ENCODE measurements at regions not wholly inside any gene's neighbourhood (a gene's known extent, or its start where the extent isn't known, plus 50 kb on each side); places are given as distances from the start of the nearest gene placed in this dataset.
"Not testable (repeated sequence)": the region's sequence is repeated elsewhere in the genome, so short reads cannot be mapped to it uniquely, and the experiment has no call there.

DNA sequence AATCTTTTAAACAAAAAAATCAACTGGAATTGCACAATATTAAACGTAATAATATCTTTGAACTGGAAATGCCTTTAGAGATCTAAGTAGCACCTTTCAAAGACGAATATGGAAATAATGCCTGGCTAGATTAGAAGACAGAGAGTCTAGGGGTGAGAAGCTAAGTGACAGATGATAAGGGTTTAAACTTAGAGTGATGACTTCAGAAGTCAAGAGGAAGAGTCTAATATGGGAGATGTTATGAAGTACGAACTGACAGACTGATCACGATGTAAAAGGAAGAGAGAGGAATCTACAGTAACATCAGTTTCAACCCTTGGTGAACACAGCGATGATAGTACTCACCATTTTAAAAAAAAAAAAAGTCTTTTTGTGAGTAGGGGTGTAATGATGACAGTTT, 57.9 kb downstream of the HINT1 start:
- peak; percentile 20 to 49 for ATAC-seq

GRCh38 chr5:131104169-131104808, 60.8 kb downstream of the HINT1 start:
- H3K27ac Mint-ChIP-seq, result no peak overlapping the region
- ATAC-seq, result peak; percentile 75 to 77
- no peaks in the 10 kb centered on the region for H3K9me3 Mint-ChIP-seq
- no peaks in the 10 kb centered on the region for H3K36me3 Mint-ChIP-seq
- no peak for DNase-seq (ENCODE audit: low spot score in 2 of 2)

More for the DNA sequence above, 57.9 kb downstream of the HINT1 start:
- DNase-seq (ENCODE audit: low spot score in 2 of 2), result no peak
- H3K27ac Mint-ChIP-seq, result no peak overlapping the region
- no peaks in the 10 kb centered on the region for H3K9me3 Mint-ChIP-seq
- no peaks in the 10 kb centered on the region for H3K36me3 Mint-ChIP-seq

- Mint-ChIP-seq H3K36me3 (peaks cover 0 to 5% of the 10 kb centered on the region in 2 donors), H3K27ac (peak overlapping the region; percentile 4 to 63), H3K9me3 (peaks cover 3 to 7% of the 10 kb centered on the region in 2 donors)
- ATAC-seq (peak; percentile 86 to 96), DNase-seq (ENCODE audit: low spot score in 2 of 2) (no peak)
Measured at GRCh38 chr5:131096774-131097710, 68.0 kb downstream of the HINT1 start.

DNA sequence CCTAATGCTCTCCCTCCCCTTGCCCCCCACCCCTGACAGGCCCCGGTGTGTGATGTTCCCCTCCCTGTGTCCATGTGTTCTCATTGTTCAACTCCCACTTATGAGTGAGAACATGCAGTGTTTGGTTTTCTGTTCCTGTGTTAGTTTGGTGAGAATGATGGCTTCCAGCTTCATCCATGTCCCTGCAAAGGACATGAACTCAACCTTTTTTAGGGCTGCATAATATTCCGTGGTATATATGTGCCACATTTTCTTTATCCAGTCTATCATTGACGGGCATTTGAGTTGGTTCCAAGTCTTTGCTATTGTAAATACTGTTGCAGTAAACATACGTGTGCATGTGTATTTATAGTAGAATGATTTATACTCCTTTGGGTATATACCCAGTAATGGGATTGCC, 69.5 kb downstream of the HINT1 start:
- not testable (repeated sequence) for DNase-seq (ENCODE audit: low spot score in 2 of 2); H3K27ac Mint-ChIP-seq; H3K36me3 Mint-ChIP-seq; ATAC-seq; H3K9me3 Mint-ChIP-seq

DNA sequence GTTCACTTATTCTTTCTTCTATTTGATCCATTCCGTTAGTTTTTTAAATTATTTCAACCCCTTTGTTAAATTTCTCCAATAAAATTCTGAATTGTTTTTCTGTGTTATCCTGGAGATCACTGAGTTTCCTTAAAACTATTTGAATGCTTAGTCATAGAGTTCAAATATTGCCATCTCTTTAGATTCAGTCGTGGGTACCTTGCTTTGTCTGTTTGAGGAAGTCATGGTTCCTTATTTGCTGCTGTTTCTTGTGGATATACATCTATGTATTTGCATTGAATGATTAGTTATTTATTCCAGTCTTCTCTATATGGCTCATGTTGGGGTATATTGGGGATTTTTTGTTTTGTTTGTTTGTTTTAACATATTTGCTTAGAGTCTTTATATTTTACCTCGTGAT, 80.6 kb downstream of the HINT1 start:
- Mint-ChIP-seq H3K9me3 (no peaks in the 10 kb centered on the region), H3K36me3 (peaks cover 4 to 13% of the 10 kb centered on the region in 2 donors), H3K27ac (no peak overlapping the region)
- ATAC-seq (no peak), DNase-seq (ENCODE audit: low spot score in 2 of 2) (no peak)

DNA sequence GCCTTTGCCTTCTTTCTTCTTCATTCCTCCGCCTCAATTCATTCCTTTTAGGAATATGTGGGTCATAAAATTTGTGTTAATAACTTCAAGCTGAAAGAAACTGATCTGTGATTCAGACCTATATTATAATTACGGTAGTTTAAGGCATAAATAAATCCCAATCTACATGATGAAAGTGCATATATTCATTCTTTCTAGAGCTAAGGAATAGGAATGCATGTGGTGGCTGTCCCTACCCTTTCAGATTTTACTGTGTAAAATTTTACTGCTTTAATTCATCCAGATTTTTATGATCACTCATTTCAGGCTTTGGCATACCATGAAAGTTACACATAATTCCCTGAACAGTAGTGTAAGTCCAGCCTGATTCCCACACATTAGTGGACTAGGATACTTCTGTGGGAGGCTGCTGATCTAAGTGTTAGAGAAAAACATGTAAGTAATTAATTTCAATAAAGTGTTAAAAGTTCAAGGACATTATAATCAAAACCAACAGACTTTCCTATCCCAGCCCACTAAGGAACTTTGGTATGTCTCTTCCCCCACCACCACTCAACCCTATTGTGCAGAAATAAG, 83.1 kb downstream of the HINT1 start:
- ATAC-seq (no peak), DNase-seq (ENCODE audit: low spot score in 2 of 2) (no peak)
- peaks cover 0 to 3% of the 10 kb centered on the region in 2 donors for H3K36me3 Mint-ChIP-seq
- H3K9me3 Mint-ChIP-seq, result no peaks in the 10 kb centered on the region
- H3K27ac Mint-ChIP-seq, result no peak overlapping the region

GRCh38 chr5:131081374-131081773, 83.7 kb downstream of the HINT1 start:
- Mint-ChIP-seq H3K36me3 (peaks cover 0 to 3% of the 10 kb centered on the region in 2 donors), H3K9me3 (no peaks in the 10 kb centered on the region), H3K27ac (no peak overlapping the region)
- ATAC-seq (no peak), DNase-seq (ENCODE audit: low spot score in 2 of 2) (no peak)

DNA sequence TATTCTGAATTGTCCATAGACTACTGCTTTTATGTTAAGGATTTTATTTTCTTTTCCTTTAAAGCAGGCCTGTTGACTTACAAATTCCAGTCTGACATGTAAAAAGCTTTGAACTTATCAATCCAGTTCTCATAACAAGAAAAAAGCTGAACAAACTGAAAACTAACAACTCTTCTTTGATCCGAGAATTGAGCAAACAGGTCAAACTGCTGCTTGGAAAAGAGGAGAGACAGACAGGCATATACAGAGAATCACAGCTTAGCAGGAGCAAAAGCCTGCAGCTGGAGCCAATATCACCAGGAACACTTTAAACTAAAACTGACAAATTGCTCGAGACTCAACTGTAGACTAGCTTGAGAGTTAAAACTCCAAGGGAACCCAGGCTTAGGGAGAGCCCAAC, 85.8 kb downstream of the HINT1 start:
- Mint-ChIP-seq H3K9me3 (peaks cover 0 to 6% of the 10 kb centered on the region in 2 donors), H3K27ac (no peak overlapping the region)

GRCh38 chr5:131068893-131069643, 96.0 kb downstream of the HINT1 start:
- Mint-ChIP-seq H3K36me3 (peaks cover 8 to 16% of the 10 kb centered on the region in 2 donors), H3K9me3 (peaks cover 14 to 15% of the 10 kb centered on the region in 2 donors), H3K27ac (peak overlapping the region; percentile 0 to 89)
- peak; percentile 97 to 100 for ATAC-seq
- DNase-seq (ENCODE audit: low spot score in 2 of 2), result peak; percentile 53 to 65

More for the DNA sequence above, 85.8 kb downstream of the HINT1 start:
- DNase-seq (ENCODE audit: low spot score in 2 of 2), result no peak
- peaks cover 0 to 12% of the 10 kb centered on the region in 2 donors for H3K36me3 Mint-ChIP-seq
- peak in 1 of 2 donors; percentile 30 for ATAC-seq

DNA sequence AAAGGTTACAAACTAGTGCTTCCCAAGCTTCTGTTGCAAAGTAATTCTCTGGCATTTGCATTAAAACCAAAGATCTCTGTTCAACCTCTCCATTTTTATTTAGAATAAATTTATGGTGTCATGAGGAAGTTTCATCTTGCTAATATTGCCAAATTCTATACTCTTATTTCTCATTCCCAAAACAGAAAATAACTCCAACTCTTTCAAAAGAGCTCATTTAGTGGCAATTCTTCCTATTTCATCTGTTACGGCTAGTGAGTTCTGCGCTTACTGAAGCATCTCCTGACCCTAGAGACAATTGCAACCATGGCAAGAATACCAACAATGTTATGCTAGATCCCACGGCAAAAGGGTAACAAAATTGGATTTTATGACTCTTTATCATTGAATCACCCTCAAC, 97.0 kb downstream of the HINT1 start:
- DNase-seq (ENCODE audit: low spot score in 2 of 2), result no peak
- ATAC-seq, result no peak
- H3K27ac Mint-ChIP-seq, result peak overlapping the region in 1 of 2 donors; percentile 55
- peaks cover 8 to 16% of the 10 kb centered on the region in 2 donors for H3K36me3 Mint-ChIP-seq
- peaks cover 14 to 15% of the 10 kb centered on the region in 2 donors for H3K9me3 Mint-ChIP-seq

DNA sequence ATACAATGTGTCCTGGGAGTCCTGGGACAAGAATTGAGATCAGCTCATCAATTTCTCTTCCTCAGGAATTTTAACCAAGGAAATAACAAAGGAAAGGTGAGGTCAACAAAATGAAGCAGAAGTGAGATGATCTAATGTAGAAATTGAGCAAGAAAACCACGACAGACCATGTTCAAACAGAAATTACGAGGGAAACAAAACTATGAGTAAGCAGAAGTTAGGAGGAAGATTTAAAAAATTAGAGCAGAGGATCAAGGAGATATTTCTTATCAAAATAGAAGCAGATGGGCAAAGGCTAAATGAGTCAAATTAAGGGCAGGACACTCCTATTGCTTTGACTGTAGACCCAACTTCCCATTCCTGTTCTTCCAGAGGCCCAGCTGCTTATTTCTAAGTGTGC, 97.4 kb downstream of the HINT1 start:
- Mint-ChIP-seq H3K27ac (peak overlapping the region in 1 of 2 donors; percentile 55), H3K9me3 (peaks cover 14 to 15% of the 10 kb centered on the region in 2 donors), H3K36me3 (peaks cover 8 to 16% of the 10 kb centered on the region in 2 donors)
- ATAC-seq (no peak), DNase-seq (ENCODE audit: low spot score in 2 of 2) (no peak)

DNA sequence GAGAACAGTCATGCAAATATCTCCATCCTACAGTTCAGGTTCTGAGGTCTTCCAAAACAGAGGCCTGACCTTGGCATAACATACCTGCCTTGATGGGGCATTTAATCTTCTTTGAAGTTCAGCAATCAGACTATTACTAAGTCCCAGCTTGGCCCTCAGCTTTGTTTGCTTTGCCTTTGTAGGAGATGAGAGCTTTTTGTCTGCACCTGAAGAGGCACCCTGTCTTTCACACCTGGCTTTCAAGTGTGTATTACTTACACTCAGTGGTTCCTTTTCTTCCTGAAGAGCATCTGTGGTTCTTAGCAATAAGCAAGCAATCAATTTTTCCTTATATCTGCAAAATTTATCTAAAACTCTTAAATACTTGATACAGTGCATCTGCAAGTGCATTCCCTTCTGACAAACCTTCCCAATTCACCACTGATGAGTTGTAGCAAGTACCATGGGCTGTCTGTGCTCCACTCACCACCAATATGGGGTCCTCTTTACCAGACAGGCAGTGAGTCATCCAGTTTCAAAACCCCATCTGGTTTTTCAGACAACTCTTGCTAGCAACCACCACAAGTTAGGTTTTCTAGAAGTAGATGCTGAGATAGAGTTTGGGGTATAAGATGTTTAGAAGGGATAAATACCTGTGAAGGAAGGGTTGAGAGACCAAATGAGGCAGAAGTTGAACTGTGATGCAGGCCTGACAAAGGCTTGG, 100.2 kb downstream of the HINT1 start:
- DNase-seq (ENCODE audit: low spot score in 2 of 2), result no peak
- Mint-ChIP-seq H3K27ac (no peak overlapping the region), H3K36me3 (peaks cover 8 to 9% of the 10 kb centered on the region in 2 donors), H3K9me3 (peaks cover 14 to 15% of the 10 kb centered on the region in 2 donors)
- ATAC-seq, result peak; percentile 27 to 68

DNA sequence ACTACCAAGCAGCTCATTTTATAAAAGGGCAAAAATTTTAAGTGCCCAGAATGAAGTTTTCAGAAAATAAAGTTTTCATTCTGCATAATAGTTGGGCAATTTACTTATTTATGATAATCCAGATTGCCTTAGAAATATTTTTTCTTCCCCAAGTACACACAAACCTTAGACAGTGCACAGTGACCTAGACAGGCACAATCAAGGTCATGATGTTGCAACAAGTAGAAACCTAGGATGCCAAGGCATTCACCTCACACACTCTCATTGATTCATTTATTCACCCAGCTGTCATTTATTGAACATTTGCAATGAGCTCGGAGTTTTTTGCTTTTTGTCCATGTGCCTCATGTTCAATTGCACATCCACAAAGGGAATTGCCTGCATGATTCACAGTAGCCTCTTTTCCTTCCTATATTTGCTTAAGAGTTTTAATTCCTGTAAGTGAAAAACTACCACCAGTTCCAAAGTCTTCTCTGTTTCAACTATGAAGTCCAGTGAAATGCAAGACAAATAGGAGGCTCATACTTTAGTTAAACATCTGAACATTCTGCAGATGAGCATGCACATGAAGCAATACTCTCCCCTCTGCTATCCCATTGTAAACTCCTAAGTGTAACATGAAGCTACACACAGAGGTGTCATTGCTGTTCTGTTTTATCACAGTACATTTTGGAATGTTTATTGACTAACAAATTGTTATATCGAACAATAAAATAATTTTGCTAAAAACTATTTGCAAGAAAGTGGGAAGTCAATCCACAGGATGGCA, 122.9 kb downstream of the HINT1 start:
- H3K36me3 Mint-ChIP-seq, result peaks cover 0 to 5% of the 10 kb centered on the region in 2 donors
- no peak for ATAC-seq
- peaks cover 0 to 1% of the 10 kb centered on the region in 2 donors for H3K9me3 Mint-ChIP-seq

GRCh38 chr5:131023498-131023865, 141.6 kb downstream of the HINT1 start:
- Mint-ChIP-seq H3K27ac (no peak overlapping the region), H3K9me3 (peaks cover 6% of the 10 kb centered on the region in 2 donors), H3K36me3 (peaks cover 0 to 5% of the 10 kb centered on the region in 2 donors)
- ATAC-seq, result no peak
- no peak for DNase-seq (ENCODE audit: low spot score in 2 of 2)

More for the DNA sequence above, 122.9 kb downstream of the HINT1 start:
- DNase-seq (ENCODE audit: low spot score in 2 of 2), result no peak
- no peak overlapping the region for H3K27ac Mint-ChIP-seq

DNA sequence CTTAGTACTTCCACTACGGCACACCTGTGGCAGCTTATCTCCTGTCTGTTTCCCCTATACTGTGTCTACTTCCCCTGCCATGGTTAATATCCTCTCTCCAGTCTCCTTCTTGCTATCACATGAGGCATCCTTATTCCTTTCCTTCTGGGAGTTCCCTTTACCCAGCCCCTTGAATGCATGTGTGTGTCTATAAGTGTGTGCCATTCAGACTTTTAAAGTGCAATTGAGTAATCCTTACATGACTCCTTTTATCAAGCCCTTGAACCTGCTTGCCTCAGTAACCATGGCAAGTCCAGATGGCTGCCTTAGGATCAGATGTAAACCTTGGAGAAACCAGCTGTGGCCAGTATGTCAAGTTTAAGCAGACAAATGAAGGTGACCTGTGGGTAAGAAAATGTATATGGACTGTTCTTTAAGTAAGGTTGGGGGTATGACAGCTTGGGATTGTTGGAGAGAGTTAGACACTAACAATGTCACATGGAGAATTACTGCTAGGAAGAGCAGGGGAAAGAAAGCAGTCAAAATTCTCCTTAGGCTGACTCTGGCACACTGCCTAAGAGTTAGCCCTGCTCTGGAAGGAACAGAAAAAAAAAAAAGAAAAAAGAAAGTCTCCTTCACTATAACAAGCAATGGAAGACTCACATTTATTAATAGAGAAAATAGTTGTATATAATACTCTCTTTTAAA, 142.1 kb downstream of the HINT1 start:
- Mint-ChIP-seq H3K9me3 (peaks cover 6% of the 10 kb centered on the region in 2 donors), H3K27ac (no peak overlapping the region), H3K36me3 (peaks cover 0 to 5% of the 10 kb centered on the region in 2 donors)
- ATAC-seq (no peak), DNase-seq (ENCODE audit: low spot score in 2 of 2) (no peak)
